ENCODE measurements at regions not wholly inside any gene's neighbourhood (a gene's known extent, or its start where the extent isn't known, plus 50 kb on each side); places are given as distances from the start of the nearest gene placed in this dataset.

GRCh38 chr7:52150952-52151351, 834.3 kb upstream of the COBL start:
- no peaks in the 10 kb centered on the region for H3K36me3 ChIP-seq
- H3K27me3 ChIP-seq: no peaks in the 10 kb centered on the region
- H3K27ac ChIP-seq: no peak overlapping the region
- ATAC-seq: peak in 1 of 4 donors; percentile 63
- TF ChIP-seq POLR2A (IDR thresholded peaks at IDR 0.05): no peak
- TF ChIP-seq CTCF (IDR thresholded peaks at IDR 0.05): no peak
- intact Hi-C loops (cut with DNase I): no loop called here
- H3K9me3 ChIP-seq: no peaks in the 10 kb centered on the region
- H3K4me3 ChIP-seq: no peak overlapping the region
- no peak for DNase-seq
- H3K4me1 ChIP-seq: peaks cover 0 to 6% (median 0%) of the 10 kb centered on the region in 4 donors
- 23% methylated on average over 2 of the region's 2 CpGs for WGBS (ENCODE audit: insufficient coverage, low coverage, low lambda C conversion rate, missing lambda C conversion rate)

GRCh38 chr7:52146871-52147634, 830.4 kb upstream of the COBL start:
- intact Hi-C loops (cut with DNase I): no loop called here
- ATAC-seq: peak in 1 of 4 donors; percentile 26
- WGBS (ENCODE audit: insufficient coverage, low coverage, low lambda C conversion rate, missing lambda C conversion rate): 24% methylated on average over 6 of the region's 6 CpGs
- Histone ChIP-seq H3K4me3 (no peak overlapping the region), H3K27me3 (no peaks in the 10 kb centered on the region), H3K4me1 (peaks cover 0 to 6% (median 0%) of the 10 kb centered on the region in 4 donors), H3K36me3 (no peaks in the 10 kb centered on the region), H3K27ac (no peak overlapping the region), H3K9me3 (no peaks in the 10 kb centered on the region)
- TF ChIP-seq POLR2A (IDR thresholded peaks at IDR 0.05) (no peak), CTCF (IDR thresholded peaks at IDR 0.05) (no peak)
- no peak for DNase-seq

GRCh38 chr7:52143219-52143618, 826.6 kb upstream of the COBL start:
- ATAC-seq: no peak
- Histone ChIP-seq H3K36me3 (no peaks in the 10 kb centered on the region), H3K4me3 (no peak overlapping the region), H3K9me3 (no peaks in the 10 kb centered on the region), H3K27me3 (no peaks in the 10 kb centered on the region), H3K4me1 (peaks cover 0 to 6% (median 0%) of the 10 kb centered on the region in 4 donors), H3K27ac (no peak overlapping the region)
- TF ChIP-seq CTCF (IDR thresholded peaks at IDR 0.05) (no peak), POLR2A (IDR thresholded peaks at IDR 0.05) (no peak)
- 46% methylated on average over 4 of the region's 4 CpGs for WGBS (ENCODE audit: insufficient coverage, low coverage, low lambda C conversion rate, missing lambda C conversion rate)
- intact Hi-C loops (cut with DNase I): no loop called here
- no peak for DNase-seq

- no peaks in the 10 kb centered on the region for H3K4me1 ChIP-seq
- no peak overlapping the region for H3K4me3 ChIP-seq
- ATAC-seq (peak in 2 of 4 donors; percentile 39 to 53), DNase-seq (peak in 1 of 3 donors; percentile 47)
- intact Hi-C loops (cut with DNase I): no loop called here
- H3K36me3 ChIP-seq: no peaks in the 10 kb centered on the region
- no peaks in the 10 kb centered on the region for H3K27me3 ChIP-seq
- H3K9me3 ChIP-seq: no peaks in the 10 kb centered on the region
- WGBS (ENCODE audit: insufficient coverage, low coverage, low lambda C conversion rate, missing lambda C conversion rate): 30% methylated on average over 4 of the region's 4 CpGs
- H3K27ac ChIP-seq: no peak overlapping the region
- TF ChIP-seq CTCF (IDR thresholded peaks at IDR 0.05) (no peak), POLR2A (IDR thresholded peaks at IDR 0.05) (no peak)
These were observed 824.2 kb upstream of the COBL start for GRCh38 chr7:52140851-52141250.

Measured in right lobe of liver (tissue), 6 donors.